ENCODE measurements at regions not wholly inside any gene's neighbourhood (a gene's known extent, or its start where the extent isn't known, plus 50 kb on each side); places are given as distances from the start of the nearest gene placed in this dataset.

GRCh38 chr10:52466464-52466863 lies 152.4 kb downstream of the DKK1 start:
- intact Hi-C loops (cut with DNase I; ENCODE audit: low total_unique reads) (no loop called here), in situ Hi-C loops (cut with MboI; ENCODE audit: low pct_ligation_motif_present in 1 of 4, low pct_unique_long_range_greater_than_20kb in 1 of 4, low sequenced_read_pairs in 3 of 4) (no loop called here)
- Histone ChIP-seq H3K4me1 (no peaks in the 10 kb centered on the region), H3K27ac (no peak overlapping the region), H3K9me3 (no peaks in the 10 kb centered on the region), H3K36me3 (no peaks in the 10 kb centered on the region), H3K27me3 (no peaks in the 10 kb centered on the region), H3K4me3 (no peak overlapping the region)
- no peak for DNase-seq
- 47 to 51% methylated on average over 3 to 5 of the region's 5 CpGs for WGBS, 2 donors (ENCODE audit: low coverage in 1 of 2)
- TF ChIP-seq POLR2AphosphoS5 (IDR thresholded peaks at IDR 0.05) (no peak), POLR2A (IDR thresholded peaks at IDR 0.05) (no peak), CTCF (IDR thresholded peaks at IDR 0.05) (no peak), EP300 (IDR thresholded peaks at IDR 0.05; ENCODE audit: low read depth) (no peak)

- in situ Hi-C loops (cut with MboI; ENCODE audit: low pct_ligation_motif_present in 1 of 4, low pct_unique_long_range_greater_than_20kb in 1 of 4, low sequenced_read_pairs in 3 of 4), result no loop called here
- intact Hi-C loops (cut with DNase I; ENCODE audit: low total_unique reads), result no loop called here
- H3K36me3 ChIP-seq, result no peaks in the 10 kb centered on the region
- WGBS, 2 donors (ENCODE audit: low coverage in 1 of 2), result 83 to 96% methylated on average over 1 of the region's 1 CpG
- H3K27me3 ChIP-seq, result no peaks in the 10 kb centered on the region
- H3K9me3 ChIP-seq, result no peaks in the 10 kb centered on the region
- no peak for DNase-seq
- H3K4me1 ChIP-seq, result no peaks in the 10 kb centered on the region
- TF ChIP-seq CTCF (IDR thresholded peaks at IDR 0.05) (no peak), EP300 (IDR thresholded peaks at IDR 0.05; ENCODE audit: low read depth) (no peak), POLR2A (IDR thresholded peaks at IDR 0.05) (no peak), POLR2AphosphoS5 (IDR thresholded peaks at IDR 0.05) (no peak)
- H3K4me3 ChIP-seq, result no peak overlapping the region
- H3K27ac ChIP-seq, result no peak overlapping the region
Measured at GRCh38 chr10:52469970-52470705, 156.1 kb downstream of the DKK1 start.

- WGBS, 2 donors (ENCODE audit: low coverage in 1 of 2), result 55 to 66% methylated on average over 5 of the region's 5 CpGs
- in situ Hi-C loops (cut with MboI; ENCODE audit: low pct_ligation_motif_present in 1 of 4, low pct_unique_long_range_greater_than_20kb in 1 of 4, low sequenced_read_pairs in 3 of 4), result no loop called here
Measured at GRCh38 chr10:52472406-52473146, 158.5 kb downstream of the DKK1 start.

More at GRCh38 chr10:52472406-52473146, 158.5 kb downstream of the DKK1 start:
- H3K27me3 ChIP-seq, result no peaks in the 10 kb centered on the region
- no peaks in the 10 kb centered on the region for H3K4me1 ChIP-seq
- no peak for DNase-seq
- no peak for TF ChIP-seq EP300 (IDR thresholded peaks at IDR 0.05; ENCODE audit: low read depth)
- no peak for TF ChIP-seq POLR2AphosphoS5 (IDR thresholded peaks at IDR 0.05)
- no peak for TF ChIP-seq POLR2A (IDR thresholded peaks at IDR 0.05)
- TF ChIP-seq CTCF (IDR thresholded peaks at IDR 0.05), result no peak
- no peak overlapping the region for H3K27ac ChIP-seq
- no peaks in the 10 kb centered on the region for H3K9me3 ChIP-seq
- no peak overlapping the region for H3K4me3 ChIP-seq
- H3K36me3 ChIP-seq, result no peaks in the 10 kb centered on the region
- intact Hi-C loops (cut with DNase I; ENCODE audit: low total_unique reads), result no loop called here

Data from transverse colon (tissue), 4 donors.